K562 (cell line): ENCODE measurements at regions not wholly inside any gene's neighbourhood (a gene's known extent, or its start where the extent isn't known, plus 50 kb on each side); places are given as distances from the start of the nearest gene placed in this dataset.

Source experiments
- ATAC-seq: fragments of 200-7000 bp; cut with Tn5 transposase; 3 replicates; pipeline ENCODE4 v1.9.1; 2020; ENCODE audit warnings: moderate library complexity
- BruUV-seq: library from RNA; stranded (reverse); fragments of 400-500 nt; replicated peaks from 2 replicates; lab custom pipeline; 2021; lab: Mats Ljungman, UMichigan
- CTCF ChIA-PET: fragments of 300-600 bp; formaldehyde crosslinking; extraction: SDS; loops from one replicate; lab custom pipeline; 2021; ENCODE audit warnings: low intra/inter-chr PET ratio; lab: Yijun Ruan, JAX
- POLR2A ChIA-PET: fragments of 300-600, 350-650 bp; sonication (Branson Sonifier 250); formaldehyde crosslinking; extraction: SDS; loops from one replicate; lab custom pipeline; 2021; ENCODE audit warnings: antibody characterized with exemption, inconsistent platforms; lab: Yijun Ruan, JAX
- DNase-seq, 4 experiments: peaks; one replicate each; pipeline versions ENCODE4 v3.0.0 to v3.0.0-alpha.2; 2011 to 2018; ENCODE audit warnings: low spot score in 3 of 4, mixed read lengths in 3 of 4; ENCODE audit errors: extremely low read depth in 1 of 4
- FAIRE-seq: peaks from 2 replicates; lab custom pipeline; 2011; peaks lifted over from hg19 to GRCh38; lab: Jason Lieb, UNC
- H2AFZ ChIP-seq: 2 replicates; pipeline ENCODE4 v1.6.0; 2011; ENCODE audit warnings: low read depth, low read length, control low read depth, inconsistent platforms
- H3K27ac ChIP-seq: fragments of 200-600 bp; 3 replicates; pipeline ENCODE4 v1.8.0; 2011; ENCODE audit warnings: low read depth, mild to moderate bottlenecking, control low read depth, inconsistent platforms, low read length, moderate library complexity, mixed read lengths; ENCODE audit errors: extremely low read depth
- H3K27me3 ChIP-seq, 2 experiments: fragments of 300-600 bp in 1 of 2; 2 replicates in 1 of 2; 3 replicates in 1 of 2; pipeline versions ENCODE4 v1.6.0 to v1.8.0; 2011; ENCODE audit warnings: inconsistent platforms in 2 of 2, low read length in 2 of 2, mild to moderate bottlenecking in 1 of 2, mixed read lengths in 1 of 2, moderate library complexity in 1 of 2; ENCODE audit not compliant: control insufficient read depth in 2 of 2, insufficient read depth in 2 of 2
- H3K36me3 ChIP-seq: fragments of 300-600 bp; 3 replicates; pipeline ENCODE4 v1.8.0; 2011; ENCODE audit warnings: mild to moderate bottlenecking, low read length, inconsistent platforms; ENCODE audit not compliant: control insufficient read depth, insufficient read depth
- H3K4me1 ChIP-seq, 2 experiments: fragments of 200-600 bp in 1 of 2; replicated peaks in 1 of 2; 2 replicates in 1 of 2; 3 replicates in 1 of 2; pipeline versions ENCODE4 v1.5.1 to v1.8.0; 2011; ENCODE audit warnings: inconsistent platforms in 2 of 2, low read length in 2 of 2, mild to moderate bottlenecking in 1 of 2, mixed read lengths in 1 of 2, moderate library complexity in 1 of 2; ENCODE audit not compliant: control insufficient read depth in 2 of 2, insufficient read depth in 2 of 2
- H3K4me2 ChIP-seq: 2 replicates; pipeline ENCODE4 v1.6.1; 2011; ENCODE audit warnings: low read length, control low read depth, inconsistent platforms, mixed read lengths; ENCODE audit not compliant: insufficient read depth
- H3K4me3 ChIP-seq: fragments of 200-600 bp; sonication (generic), shearing (Covaris generic); 2 replicates; pipeline ENCODE4 v1.5.1; 2016; ENCODE audit warnings: control low read depth, inconsistent platforms
- H3K79me2 ChIP-seq: fragments of 200-600 bp; 3 replicates; pipeline ENCODE4 v1.8.0; 2011; ENCODE audit warnings: low read length, inconsistent platforms; ENCODE audit not compliant: control insufficient read depth, insufficient read depth
- H3K9ac ChIP-seq, 2 experiments: 2 replicates each; pipeline versions ENCODE4 v1.6.0 to v1.6.1; 2011; ENCODE audit warnings: low read depth in 2 of 2, low read length in 2 of 2, control low read depth in 1 of 2, inconsistent platforms in 1 of 2, mild to moderate bottlenecking in 1 of 2, mixed read lengths in 1 of 2; ENCODE audit not compliant: insufficient read depth in 1 of 2
- H3K9me1 ChIP-seq: one replicate; pipeline ENCODE4 v1.6.0; 2011; ENCODE audit warnings: inconsistent platforms, mild to moderate bottlenecking, low read length, moderate library complexity; ENCODE audit not compliant: control insufficient read depth, insufficient read depth
- H3K9me3 ChIP-seq: replicated peaks from 2 replicates; pipeline ENCODE4 v1.5.1; 2011; ENCODE audit warnings: low read depth, low read length, inconsistent platforms; ENCODE audit not compliant: control insufficient read depth, insufficient read depth
- H4K20me1 ChIP-seq: replicated peaks from 2 replicates; pipeline ENCODE4 v1.6.1; 2011; ENCODE audit warnings: low read length, inconsistent platforms, mixed read lengths; ENCODE audit not compliant: control insufficient read depth, insufficient read depth
- ARID2 ChIP-seq: fragments of 450-650 bp; IDR thresholded peaks from 2 replicates; pipeline ENCODE4 v1.6.1; 2017; ENCODE audit warnings: antibody characterized with exemption, mild to moderate bottlenecking
- ELK1 ChIP-seq: sonication (generic); formaldehyde crosslinking; IDR thresholded peaks from 2 replicates; pipeline ENCODE4 v1.8.1; 2022; ENCODE audit warnings: missing genetic modification reagents
- ESRRB ChIP-seq: fragments of 250-450 bp; sonication (Bioruptor Pico); IDR thresholded peaks from 2 replicates; pipeline ENCODE4 v1.5.0; 2020; ENCODE audit warnings: mild to moderate bottlenecking, moderate library complexity, borderline replicate concordance
- KDM5B ChIP-seq: fragments of 200-600 bp; sonication (generic); IDR thresholded peaks from 2 replicates; pipeline ENCODE4 v1.6.1; 2012; ENCODE audit warnings: low read depth, mild to moderate bottlenecking, moderate library complexity, low read length, control low read depth, inconsistent platforms; ENCODE audit not compliant: insufficient replicate concordance
- LEF1 ChIP-seq: fragments of 450-650 bp; IDR thresholded peaks from 2 replicates; pipeline ENCODE4 v1.6.1; 2016; ENCODE audit warnings: mild to moderate bottlenecking
- MBD2 ChIP-seq: sonication (generic); IDR thresholded peaks from 2 replicates; pipeline ENCODE4 v1.6.1; 2016; ENCODE audit warnings: low read depth, borderline replicate concordance
- NFIX ChIP-seq: fragments of 250-450 bp; sonication (Bioruptor Pico); IDR thresholded peaks from 2 replicates; pipeline ENCODE4 v1.4.0; 2020; ENCODE audit warnings: low read depth, mild to moderate bottlenecking, moderate library complexity
- PCBP1 ChIP-seq: fragments of 200-400 bp; formaldehyde crosslinking; IDR thresholded peaks from 2 replicates; pipeline ENCODE4 v1.6.1; 2018; ENCODE audit warnings: mild to moderate bottlenecking, low read depth, low read length; ENCODE audit not compliant: poor library complexity, severe bottlenecking
- PCBP2 ChIP-seq: fragments of 200-400 bp; formaldehyde crosslinking; IDR thresholded peaks from 2 replicates; pipeline ENCODE4 v1.6.1; 2018; ENCODE audit warnings: low read length, low read depth, mild to moderate bottlenecking, moderate library complexity; ENCODE audit not compliant: poor library complexity, severe bottlenecking
- SMARCA4 ChIP-seq: fragments of 450-650 bp; IDR thresholded peaks from 2 replicates; pipeline ENCODE4 v1.6.1; 2016
- TARDBP ChIP-seq: fragments of 450-650 bp; IDR thresholded peaks from 2 replicates; pipeline ENCODE4 v1.6.1; 2016
- ZNF354B ChIP-seq: fragments of 250-450 bp; sonication (Bioruptor Pico); IDR thresholded peaks from 2 replicates; pipeline ENCODE4 v1.4.0; 2020
- ZNF57 ChIP-seq: fragments of 450-650 bp; formaldehyde crosslinking; IDR thresholded peaks from 2 replicates; pipeline ENCODE4 v1.4.0; 2020; ENCODE audit warnings: mild to moderate bottlenecking, moderate library complexity
- WGBS: fragments of 100-300 bp; shearing (Covaris generic); methylation state at CpG from one replicate; pipeline ENCODE4 v1.1.6; 2016; ENCODE audit warnings: low coverage, mixed read lengths; ENCODE audit not compliant: insufficient coverage; ENCODE audit errors: missing lambda C conversion rate; 5-methylcytosine and 5-hydroxymethylcytosine counted together
- in situ Hi-C: fragments of 300-500 bp; cut with MboI; formaldehyde crosslinking; loops from 4 replicates; pipeline ENCODE4 v1.15.0; 2018; ENCODE audit warnings: inconsistent platforms, mixed read lengths
- intact Hi-C: fragments of 100-400 bp; cut with micrococcal nuclease; formaldehyde crosslinking; loops from 2 replicates; pipeline ENCODE4 v1.14.2; 2022
- TF ChIP-seq, protein P1 (sequence below), 2 experiments: fragments of 450-650 bp; formaldehyde crosslinking in 1 of 2; IDR thresholded peaks; 2 replicates each; pipeline versions ENCODE4 v1.4.0 to v1.6.1; 2014 to 2020; ENCODE audit warnings: mild to moderate bottlenecking in 2 of 2, borderline replicate concordance in 1 of 2, low read depth in 1 of 2

GRCh38 chr9:89774858-89775370, 170.1 kb downstream of the GADD45G start:
- ChIA-PET POLR2A (no interaction called here), CTCF (no interaction called here)
- no peak overlapping the region for H3K9ac ChIP-seq
- ATAC-seq: no peak
- no peak overlapping the region for H2AFZ ChIP-seq
- no peaks in the 10 kb centered on the region for H3K9me1 ChIP-seq
- no TSS peak for BruUV-seq
- no peak for FAIRE-seq
- peaks cover 0 to 16% of the 10 kb centered on the region in 2 experiments; a peak in 2 of 5 replicates for H3K27me3 ChIP-seq
- H3K36me3 ChIP-seq: no peaks in the 10 kb centered on the region
- 0% methylated on average over 7 of the region's 7 CpGs for WGBS
- no peaks in the 10 kb centered on the region for H4K20me1 ChIP-seq
- in situ Hi-C loops: no loop called here
- TF ChIP-seq KDM5B: no peak
- no peak for TF ChIP-seq ESRRB (CRISPR knock-in tag)
- TF ChIP-seq NFIX (CRISPR knock-in tag): no peak
- TF ChIP-seq PCBP1: no peak
- no peak for TF ChIP-seq TARDBP
- no peak for TF ChIP-seq ELK1 (CRISPR knock-in tag)
- no peak for TF ChIP-seq ZNF57 (CRISPR knock-in tag)
- TF ChIP-seq, protein P1, sequence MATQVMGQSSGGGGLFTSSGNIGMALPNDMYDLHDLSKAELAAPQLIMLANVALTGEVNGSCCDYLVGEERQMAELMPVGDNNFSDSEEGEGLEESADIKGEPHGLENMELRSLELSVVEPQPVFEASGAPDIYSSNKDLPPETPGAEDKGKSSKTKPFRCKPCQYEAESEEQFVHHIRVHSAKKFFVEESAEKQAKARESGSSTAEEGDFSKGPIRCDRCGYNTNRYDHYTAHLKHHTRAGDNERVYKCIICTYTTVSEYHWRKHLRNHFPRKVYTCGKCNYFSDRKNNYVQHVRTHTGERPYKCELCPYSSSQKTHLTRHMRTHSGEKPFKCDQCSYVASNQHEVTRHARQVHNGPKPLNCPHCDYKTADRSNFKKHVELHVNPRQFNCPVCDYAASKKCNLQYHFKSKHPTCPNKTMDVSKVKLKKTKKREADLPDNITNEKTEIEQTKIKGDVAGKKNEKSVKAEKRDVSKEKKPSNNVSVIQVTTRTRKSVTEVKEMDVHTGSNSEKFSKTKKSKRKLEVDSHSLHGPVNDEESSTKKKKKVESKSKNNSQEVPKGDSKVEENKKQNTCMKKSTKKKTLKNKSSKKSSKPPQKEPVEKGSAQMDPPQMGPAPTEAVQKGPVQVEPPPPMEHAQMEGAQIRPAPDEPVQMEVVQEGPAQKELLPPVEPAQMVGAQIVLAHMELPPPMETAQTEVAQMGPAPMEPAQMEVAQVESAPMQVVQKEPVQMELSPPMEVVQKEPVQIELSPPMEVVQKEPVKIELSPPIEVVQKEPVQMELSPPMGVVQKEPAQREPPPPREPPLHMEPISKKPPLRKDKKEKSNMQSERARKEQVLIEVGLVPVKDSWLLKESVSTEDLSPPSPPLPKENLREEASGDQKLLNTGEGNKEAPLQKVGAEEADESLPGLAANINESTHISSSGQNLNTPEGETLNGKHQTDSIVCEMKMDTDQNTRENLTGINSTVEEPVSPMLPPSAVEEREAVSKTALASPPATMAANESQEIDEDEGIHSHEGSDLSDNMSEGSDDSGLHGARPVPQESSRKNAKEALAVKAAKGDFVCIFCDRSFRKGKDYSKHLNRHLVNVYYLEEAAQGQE (IDR thresholded peaks at IDR 0.05; ENCODE audit: borderline replicate concordance): no peak
- TF ChIP-seq, protein P1 (CRISPR knock-in tag; IDR thresholded peaks at IDR 0.05; ENCODE audit: low read depth): no peak
- no peak for TF ChIP-seq PCBP2
- TF ChIP-seq ZNF354B: no peak
- no peak for TF ChIP-seq MBD2
- TF ChIP-seq ARID2: no peak
- TF ChIP-seq SMARCA4: no peak
- no peak for TF ChIP-seq LEF1
- intact Hi-C loops: no loop called here
- no peak for DNase-seq
- H3K27ac ChIP-seq: no peak overlapping the region
- H3K4me1 ChIP-seq: no peaks in the 10 kb centered on the region
- H3K4me3 ChIP-seq: no peak overlapping the region
- H3K9me3 ChIP-seq: no peaks in the 10 kb centered on the region
- H3K4me2 ChIP-seq: no peak overlapping the region
- H3K79me2 ChIP-seq: no peaks in the 10 kb centered on the region
